Kidney capillary endothelial cell (primary cell): ENCODE measurements at regions not wholly inside any gene's neighbourhood (a gene's known extent, or its start where the extent isn't known, plus 50 kb on each side); places are given as distances from the start of the nearest gene placed in this dataset.

Experiments used
- DNase-seq: peaks from one replicate; pipeline ENCODE4 v3.0.0-alpha.2; 2018; ENCODE audit warnings: low spot score

GRCh38 chr6:14806101-14806500 lies 439.8 kb upstream of the JARID2 start:
- no peak for DNase-seq

GRCh38 chr6:14807130-14807529 lies 438.7 kb upstream of the JARID2 start:
- DNase-seq: no peak

DNA sequence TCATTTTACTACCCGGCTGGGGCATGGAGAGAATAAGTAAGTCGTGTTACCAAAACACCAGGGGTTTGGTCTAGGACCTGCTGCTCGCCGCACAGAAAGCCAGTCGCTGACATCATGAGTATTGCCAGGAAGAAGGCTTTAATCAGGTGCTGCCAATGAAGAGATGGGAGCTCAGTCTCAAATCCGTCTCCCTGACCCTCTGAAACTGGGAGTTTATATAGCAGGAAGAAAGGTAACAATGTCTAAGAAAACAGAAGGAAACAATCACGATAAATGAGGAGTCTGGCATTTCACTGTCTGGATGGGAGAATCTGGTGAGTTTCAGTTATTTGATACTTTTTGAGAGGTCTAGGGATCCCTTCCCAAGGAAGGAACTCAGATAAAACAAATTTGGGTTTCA lies 437.9 kb upstream of the JARID2 start:
- no peak for DNase-seq

GRCh38 chr6:14810021-14810420 lies 435.8 kb upstream of the JARID2 start:
- DNase-seq: no peak

DNA sequence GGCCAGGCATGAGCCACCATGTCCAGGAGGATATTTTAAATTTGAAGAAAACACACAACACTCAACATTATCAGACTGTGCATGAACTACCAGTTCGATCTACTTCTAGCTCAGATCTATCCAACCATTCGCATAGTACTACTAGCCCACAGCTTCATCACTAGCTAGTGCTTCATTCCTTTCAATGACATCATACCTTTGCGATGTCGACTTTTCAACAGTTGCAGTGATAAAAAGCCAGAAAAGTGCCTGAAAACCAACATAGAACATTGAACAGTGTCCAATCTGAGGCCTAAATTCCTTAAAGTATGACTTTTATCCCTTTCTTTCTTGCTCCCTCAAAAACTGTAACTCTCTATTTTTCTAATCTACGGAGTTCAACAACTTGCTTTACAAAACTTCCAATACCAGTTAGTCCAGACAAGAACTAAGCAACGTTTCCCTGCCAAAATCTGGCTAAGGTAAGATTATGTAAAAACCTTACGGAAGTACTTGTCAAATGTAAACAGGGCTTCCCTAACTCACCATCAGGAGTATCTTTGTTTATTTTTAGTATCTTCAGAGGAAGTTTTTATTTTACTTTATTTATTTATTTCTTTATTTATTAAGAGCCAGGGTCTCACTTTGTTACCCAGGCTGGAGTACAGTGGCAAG lies 434.0 kb upstream of the JARID2 start:
- DNase-seq: no peak

DNA sequence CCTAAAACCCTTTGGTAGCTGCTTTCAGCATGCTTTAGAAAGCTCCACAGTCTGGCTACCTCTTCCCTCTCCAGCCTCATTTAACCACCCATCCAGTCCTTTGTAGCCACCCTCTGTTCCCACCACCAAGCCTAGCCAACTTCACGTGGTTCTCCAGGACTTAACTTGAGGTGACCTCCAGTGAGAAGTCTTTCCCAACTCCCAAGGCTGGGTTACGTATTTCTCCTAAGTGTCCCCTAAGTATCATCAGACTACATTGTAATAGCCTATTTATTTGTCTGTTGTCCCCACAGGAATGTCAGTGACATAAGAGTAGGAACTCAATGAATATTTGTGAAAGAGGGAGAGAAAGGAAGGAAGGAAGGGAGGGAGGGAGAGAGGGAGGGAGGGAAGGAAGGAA lies 431.9 kb upstream of the JARID2 start:
- no peak for DNase-seq

DNA sequence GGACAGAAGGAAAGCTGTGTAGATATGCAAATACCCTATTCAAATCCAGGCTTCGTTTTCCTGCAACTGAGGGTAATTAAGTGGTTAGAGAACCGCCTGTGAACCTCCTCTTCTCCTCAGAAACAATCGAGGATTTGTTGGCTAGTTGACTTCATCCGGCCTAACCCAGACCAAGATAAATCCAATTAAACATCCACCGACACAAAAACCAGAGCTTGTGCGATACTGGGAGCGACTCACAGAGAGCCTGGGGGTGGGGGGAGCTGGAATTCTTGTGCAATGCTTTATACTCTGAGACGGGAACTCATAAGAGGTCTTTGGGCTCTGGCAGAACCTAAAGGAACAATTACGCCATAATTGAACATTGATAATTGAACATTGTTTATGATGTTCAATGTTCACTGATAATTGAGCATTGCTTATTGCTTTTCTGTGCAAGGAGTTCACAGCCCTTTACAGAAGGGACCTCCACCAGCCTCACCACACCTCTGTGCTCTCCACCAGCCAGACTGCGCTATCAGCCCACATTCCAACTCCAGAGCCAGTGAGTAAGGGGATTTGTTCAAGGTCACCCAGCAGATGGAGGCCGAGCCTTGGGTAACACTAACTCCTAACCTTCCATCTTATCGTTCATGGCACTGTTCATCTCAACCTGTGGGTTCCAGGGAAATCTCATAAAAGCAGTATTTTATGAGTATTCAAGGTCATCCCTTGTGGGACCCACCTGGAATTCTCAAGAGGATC lies 429.6 kb upstream of the JARID2 start:
- no peak for DNase-seq

GRCh38 chr6:14817074-14817473 lies 428.8 kb upstream of the JARID2 start:
- no peak for DNase-seq

- no peak for DNase-seq
Observed at GRCh38 chr6:14818422-14818884, 427.4 kb upstream of the JARID2 start.

DNA sequence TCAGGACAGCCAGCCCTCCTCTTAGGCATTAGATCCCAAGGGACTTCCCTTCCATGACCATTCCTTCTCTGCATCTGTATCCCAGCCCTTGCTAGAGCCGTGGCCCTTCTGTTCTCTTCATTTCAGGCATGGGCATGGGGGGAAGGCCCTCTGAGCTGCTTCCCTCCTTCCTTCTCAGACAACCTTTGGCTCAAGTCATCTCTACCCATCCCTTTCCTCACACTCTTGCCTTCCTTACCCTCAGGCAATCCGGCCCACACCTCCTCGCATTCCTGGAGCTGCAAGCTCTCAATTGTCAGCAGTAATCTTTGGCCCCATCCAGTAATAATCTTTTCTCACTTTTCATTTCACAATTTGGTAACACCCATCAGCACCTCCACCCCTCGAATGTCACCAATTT lies 426.9 kb upstream of the JARID2 start:
- no peak for DNase-seq

- no peak for DNase-seq
Observed at GRCh38 chr6:14819840-14820420, 425.9 kb upstream of the JARID2 start.

DNA sequence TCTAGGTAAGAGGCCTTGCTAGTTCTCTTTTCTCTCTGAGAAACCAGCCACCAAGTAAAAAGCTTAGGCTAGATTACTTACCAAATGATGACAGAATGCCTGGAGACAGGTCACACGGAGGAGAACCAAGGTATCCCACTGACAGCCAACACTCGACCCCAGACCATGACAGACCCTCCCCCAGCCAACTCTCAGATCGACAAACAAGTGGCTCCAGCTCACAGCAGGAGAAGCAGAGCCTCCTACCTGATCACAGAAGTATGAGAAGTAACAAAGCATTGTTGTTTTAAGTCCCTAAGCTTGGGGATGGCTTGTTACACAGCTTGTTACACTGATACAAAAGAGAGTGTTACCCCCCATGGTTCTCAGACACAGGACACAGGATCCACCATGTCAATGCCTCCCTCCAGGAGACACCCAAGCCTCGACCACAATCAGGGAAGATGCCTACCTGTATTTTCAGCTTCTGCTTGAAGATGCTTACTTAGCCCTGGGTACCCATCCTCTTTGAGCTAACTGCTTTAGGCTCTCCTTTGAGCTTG lies 423.8 kb upstream of the JARID2 start:
- no peak for DNase-seq

DNA sequence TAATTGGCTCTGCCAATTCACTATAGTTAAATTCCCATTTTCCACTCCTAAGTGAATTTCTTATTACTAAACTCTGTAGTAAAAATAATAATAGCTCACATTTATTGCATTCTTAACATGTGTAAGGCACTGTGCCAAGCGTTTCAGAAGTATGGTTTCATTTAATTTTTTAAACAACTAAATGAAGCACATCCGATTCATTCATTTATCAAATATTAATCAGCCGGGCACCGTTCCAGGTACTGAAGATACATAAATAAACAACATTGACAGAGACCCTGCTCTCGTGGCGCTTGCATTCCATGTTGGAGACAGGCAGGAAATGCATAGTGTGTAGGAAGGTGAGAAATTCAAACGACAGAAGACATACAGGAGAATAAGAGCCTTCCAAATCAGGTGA lies 423.2 kb upstream of the JARID2 start:
- no peak for DNase-seq

DNA sequence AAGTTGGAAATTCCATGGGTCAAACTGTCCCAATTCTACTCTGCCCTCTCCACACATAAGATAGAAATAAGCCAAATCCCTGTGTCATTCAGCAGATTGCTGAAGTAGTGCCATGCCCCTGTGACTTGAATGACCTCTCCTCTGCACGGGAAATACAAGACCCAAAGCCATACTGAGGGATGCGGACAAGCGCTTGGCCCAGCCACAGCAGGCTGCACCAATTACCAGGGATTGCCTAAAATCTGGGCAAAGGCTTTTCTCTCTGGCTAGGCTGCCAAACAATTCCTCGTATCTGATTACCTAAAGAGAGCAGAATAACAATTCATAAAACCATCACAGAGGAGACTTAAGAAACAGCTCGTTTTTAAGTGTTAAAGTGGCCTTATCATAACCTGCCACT lies 421.8 kb upstream of the JARID2 start:
- DNase-seq: no peak

DNA sequence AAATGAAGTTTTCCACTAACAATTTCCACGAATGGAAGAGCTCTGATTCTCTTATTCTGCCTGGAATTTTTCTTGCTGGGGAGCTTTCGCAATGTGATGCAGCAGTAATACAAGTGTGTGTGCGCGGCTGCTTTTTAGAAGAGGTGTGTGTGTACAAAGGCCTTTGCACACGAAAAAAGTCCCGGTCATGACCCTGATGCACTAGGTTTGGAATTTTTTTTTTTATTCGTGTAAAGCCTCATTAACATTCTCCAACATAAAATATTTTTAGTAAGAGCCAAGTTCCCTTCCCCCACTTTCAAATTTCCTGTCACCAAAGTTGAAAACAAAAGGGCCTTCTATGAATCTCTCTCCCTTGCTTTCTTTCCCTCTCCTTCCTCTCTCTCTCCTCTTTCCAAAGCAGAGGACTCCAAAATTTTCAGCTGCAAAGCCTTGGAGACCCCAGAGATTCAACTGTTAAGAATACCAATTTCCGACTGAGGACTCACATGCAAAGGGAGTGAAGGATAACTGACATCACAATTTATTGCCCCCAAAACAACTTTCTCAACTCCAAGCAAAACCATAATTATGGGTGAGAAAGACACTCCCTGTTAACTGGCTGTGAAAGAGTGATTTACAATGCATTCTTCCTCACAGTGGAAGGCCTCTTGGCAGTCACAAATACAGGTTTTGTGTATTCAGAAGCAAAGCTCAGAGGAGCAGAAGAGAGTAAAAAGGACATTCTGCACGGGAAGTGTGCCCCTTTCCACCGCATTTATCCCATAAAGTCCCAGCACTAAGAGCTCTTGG lies 421.2 kb upstream of the JARID2 start:
- no peak for DNase-seq

DNA sequence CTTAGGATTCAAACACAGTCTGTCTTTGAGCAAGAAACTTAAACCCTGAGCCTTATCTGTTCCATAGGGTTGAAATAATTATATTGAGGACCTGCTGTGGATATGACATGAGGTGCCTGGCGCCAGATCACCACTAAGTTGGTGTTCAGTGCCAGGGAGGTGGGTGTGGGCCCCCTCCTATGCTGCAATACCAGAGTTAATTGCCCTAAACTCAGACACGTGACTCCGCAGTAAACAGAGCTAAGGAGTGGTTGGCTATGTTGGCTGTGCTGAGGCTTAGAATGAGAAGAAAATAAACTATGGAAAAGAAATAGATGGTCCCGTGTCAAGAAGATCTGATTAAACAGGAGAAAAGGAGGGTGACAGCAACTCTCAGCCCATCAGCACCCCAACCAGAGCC lies 419.4 kb upstream of the JARID2 start:
- DNase-seq: no peak

DNA sequence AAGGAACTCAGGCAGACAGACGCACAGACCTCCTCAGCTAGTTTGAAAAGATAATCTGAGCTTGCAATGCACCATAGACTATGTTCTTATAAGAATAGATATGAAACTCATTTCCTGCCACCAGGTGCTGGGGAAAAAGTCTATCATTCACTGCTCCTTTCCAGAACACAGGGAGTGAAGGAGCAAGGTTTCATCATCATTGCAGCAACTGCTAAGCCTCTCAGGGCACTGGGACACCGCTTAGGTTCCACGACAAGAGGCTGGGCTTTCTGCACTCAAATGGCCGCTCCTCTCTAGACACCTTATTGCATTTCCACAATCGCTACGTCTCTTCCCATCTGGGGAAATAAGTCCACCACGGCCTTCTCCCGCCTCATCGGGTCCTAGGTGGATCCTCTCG lies 418.5 kb upstream of the JARID2 start:
- DNase-seq: no peak

- DNase-seq: peak; percentile 20
Observed at GRCh38 chr6:14828201-14828611, 417.7 kb upstream of the JARID2 start.

- no peak for DNase-seq
Observed at GRCh38 chr6:14831070-14831469, 414.8 kb upstream of the JARID2 start.

GRCh38 chr6:14831937-14832336 lies 413.9 kb upstream of the JARID2 start:
- no peak for DNase-seq

GRCh38 chr6:14832427-14832826 lies 413.4 kb upstream of the JARID2 start:
- DNase-seq: no peak

GRCh38 chr6:14834851-14835530 lies 410.9 kb upstream of the JARID2 start:
- no peak for DNase-seq
